ENCODE measurements at regions not wholly inside any gene's neighbourhood (a gene's known extent, or its start where the extent isn't known, plus 50 kb on each side); places are given as distances from the start of the nearest gene placed in this dataset.

- H3K4me3 ChIP-seq (ENCODE audit: low read depth, low read length) = no peak overlapping the region
- TF ChIP-seq CTCF (IDR thresholded peaks at IDR 0.05; ENCODE audit: low read depth, low read length) = no peak
- H3K9me3 ChIP-seq (ENCODE audit: control insufficient read depth, insufficient read depth, low read length) = no peaks in the 10 kb centered on the region; the same call in 1 of the 2 replicates
- DNase-seq (ENCODE audit: low read depth, low spot score) = no peak
- CTCF ChIA-PET = no interaction called here
- H3K27ac ChIP-seq (ENCODE audit: low read depth, low read length) = no peak overlapping the region
- POLR2A ChIA-PET = no interaction called here
- no peaks in the 10 kb centered on the region for H3K27me3 ChIP-seq (ENCODE audit: control insufficient read depth, insufficient read depth, low read length)
Measured at GRCh38 chr10:36385693-36386092, 739.7 kb upstream of the ANKRD30A start.

- DNase-seq (ENCODE audit: low read depth, low spot score) = no peak
- ChIA-PET POLR2A (no interaction called here), CTCF (interaction anchor here (0.6 kb wide), 1 partner anchor 13 kb away, joined by 3 read pairs; no protein-coding TSS in a partner anchor)
- Histone ChIP-seq H3K9me3 (ENCODE audit: control insufficient read depth, insufficient read depth, low read length) (no peaks in the 10 kb centered on the region; the same call in 1 of the 2 replicates), H3K4me3 (ENCODE audit: low read depth, low read length) (no peak overlapping the region), H3K27ac (ENCODE audit: low read depth, low read length) (no peak overlapping the region), H3K27me3 (ENCODE audit: control insufficient read depth, insufficient read depth, low read length) (no peaks in the 10 kb centered on the region)
- no peak for TF ChIP-seq CTCF (IDR thresholded peaks at IDR 0.05; ENCODE audit: low read depth, low read length)
Measured at GRCh38 chr10:36383349-36383748, 741.3 kb upstream of the FZD8 start.

GRCh38 chr10:36381748-36382147, 739.7 kb upstream of the FZD8 start:
- no peak for DNase-seq (ENCODE audit: low read depth, low spot score)
- Histone ChIP-seq H3K27ac (ENCODE audit: low read depth, low read length) (no peak overlapping the region), H3K27me3 (ENCODE audit: control insufficient read depth, insufficient read depth, low read length) (no peaks in the 10 kb centered on the region), H3K4me3 (ENCODE audit: low read depth, low read length) (no peak overlapping the region), H3K9me3 (ENCODE audit: control insufficient read depth, insufficient read depth, low read length) (no peaks in the 10 kb centered on the region; the same call in 1 of the 2 replicates)
- CTCF ChIA-PET = no interaction called here
- no peak for TF ChIP-seq CTCF (IDR thresholded peaks at IDR 0.05; ENCODE audit: low read depth, low read length)
- POLR2A ChIA-PET = no interaction called here

GRCh38 chr10:36380538-36380937, 738.4 kb upstream of the FZD8 start:
- ChIA-PET CTCF (no interaction called here), POLR2A (no interaction called here)
- DNase-seq (ENCODE audit: low read depth, low spot score) = no peak
- Histone ChIP-seq H3K4me3 (ENCODE audit: low read depth, low read length) (no peak overlapping the region), H3K27me3 (ENCODE audit: control insufficient read depth, insufficient read depth, low read length) (no peaks in the 10 kb centered on the region), H3K9me3 (ENCODE audit: control insufficient read depth, insufficient read depth, low read length) (no peaks in the 10 kb centered on the region; the same call in 1 of the 2 replicates), H3K27ac (ENCODE audit: low read depth, low read length) (no peak overlapping the region)
- no peak for TF ChIP-seq CTCF (IDR thresholded peaks at IDR 0.05; ENCODE audit: low read depth, low read length)

GRCh38 chr10:36375107-36375506, 733.0 kb upstream of the FZD8 start:
- CTCF ChIA-PET = no interaction called here

More at GRCh38 chr10:36375107-36375506, 733.0 kb upstream of the FZD8 start:
- Histone ChIP-seq H3K27ac (ENCODE audit: low read depth, low read length) (no peak overlapping the region), H3K9me3 (ENCODE audit: control insufficient read depth, insufficient read depth, low read length) (no peaks in the 10 kb centered on the region; the same call in 1 of the 2 replicates), H3K4me3 (ENCODE audit: low read depth, low read length) (no peak overlapping the region), H3K27me3 (ENCODE audit: control insufficient read depth, insufficient read depth, low read length) (no peaks in the 10 kb centered on the region)
- no peak for TF ChIP-seq CTCF (IDR thresholded peaks at IDR 0.05; ENCODE audit: low read depth, low read length)
- POLR2A ChIA-PET = no interaction called here
- DNase-seq (ENCODE audit: low read depth, low spot score) = no peak
